CD4-positive, alpha-beta T cell (primary cell): ENCODE measurements at regions not wholly inside any gene's neighbourhood (a gene's known extent, or its start where the extent isn't known, plus 50 kb on each side); places are given as distances from the start of the nearest gene placed in this dataset.
"Not testable (repeated sequence)": the region's sequence is repeated elsewhere in the genome, so short reads cannot be mapped to it uniquely, and the experiment has no call there.

Source experiments
- ATAC-seq: fragments of 200-7000 bp; cut with Tn5 transposase; one replicate; pipeline ENCODE4 v1.10.0; 2022; ENCODE audit warnings: mild to moderate bottlenecking; ENCODE audit not compliant: poor library complexity
- CTCF ChIA-PET: fragments of 350-600 bp; sonication (Branson Sonifier 250); formaldehyde crosslinking; loops from one replicate; lab custom pipeline; 2021; ENCODE audit warnings: antibody characterized with exemption, inconsistent platforms; lab: Charles Lee
- POLR2A ChIA-PET: fragments of 350-600 bp; sonication (Branson Sonifier 250); formaldehyde crosslinking; loops from one replicate; lab custom pipeline; 2021; ENCODE audit warnings: antibody characterized with exemption, inconsistent platforms; lab: Charles Lee
- DNase-seq, 14 experiments: peaks; one replicate each; pipeline ENCODE4 v3.0.0-alpha.2; 2013 to 2020; ENCODE audit warnings: mixed read lengths in 2 of 14
- H3K27ac ChIP-seq, 2 donors: one replicate each; pipeline versions ENCODE4 v1.5.1 to v1.7.0; 2013; ENCODE audit warnings: low read length in 2 of 2, low read depth in 1 of 2, mild to moderate bottlenecking in 1 of 2
- H3K27me3 ChIP-seq, 2 experiments: 1 replicate in 1 of 2; 2 replicates in 1 of 2; pipeline versions ENCODE4 v1.6.1 to v1.7.0; 2013; ENCODE audit warnings: low read length in 2 of 2, control low read depth in 1 of 2, mild to moderate bottlenecking in 1 of 2, moderate library complexity in 1 of 2; ENCODE audit not compliant: insufficient read depth in 2 of 2, control insufficient read depth in 1 of 2
- H3K36me3 ChIP-seq: one replicate; pipeline ENCODE4 v1.6.1; 2013; ENCODE audit warnings: low read length, control low read depth; ENCODE audit not compliant: insufficient read depth
- H3K4me1 ChIP-seq: one replicate; pipeline ENCODE4 v1.6.1; 2013; ENCODE audit warnings: low read length, control low read depth; ENCODE audit not compliant: insufficient read depth
- H3K4me3 ChIP-seq: one replicate; pipeline ENCODE4 v1.5.1; 2013; ENCODE audit warnings: mild to moderate bottlenecking, low read length, moderate library complexity
- H3K9me3 ChIP-seq, 2 experiments: 1 replicate in 1 of 2; 2 replicates in 1 of 2; pipeline versions ENCODE4 v1.6.1 to v1.7.0; 2013; ENCODE audit warnings: low read length in 2 of 2, mild to moderate bottlenecking in 2 of 2, control low read depth in 1 of 2, moderate library complexity in 1 of 2; ENCODE audit not compliant: control insufficient read depth in 1 of 2, insufficient read depth in 1 of 2
- H3K27ac Mint-ChIP-seq: one replicate; pipeline ENCODE4 v1.8.0; 2020; ENCODE audit warnings: mixed read lengths
- H3K27me3 Mint-ChIP-seq: one replicate; pipeline ENCODE4 v1.8.0; 2021; ENCODE audit warnings: mixed read lengths
- H3K36me3 Mint-ChIP-seq: one replicate; pipeline ENCODE4 v1.8.0; 2021; ENCODE audit warnings: low read depth, mixed read lengths
- H3K4me1 Mint-ChIP-seq: one replicate; pipeline ENCODE4 v1.8.0; 2021; ENCODE audit warnings: low read depth, mixed read lengths
- H3K4me3 Mint-ChIP-seq: one replicate; pipeline ENCODE4 v1.8.0; 2020; ENCODE audit warnings: mild to moderate bottlenecking, mixed read lengths
- H3K9me3 Mint-ChIP-seq: one replicate; pipeline ENCODE4 v1.8.0; 2020; ENCODE audit warnings: mixed read lengths
- intact Hi-C, 2 experiments: fragments of 100-400 bp; cut with DNase I in 1 of 2; cut with micrococcal nuclease in 1 of 2; formaldehyde crosslinking; loops; one replicate each; pipeline versions ENCODE4 v1.15.1 to v1.9.0; 2023 to 2025; cut with DNase I, micrococcal nuclease
- TF ChIP-seq, protein P1 (sequence below): fragments of 200-600 bp; IDR thresholded peaks from one replicate; pipeline ENCODE4 v1.8.0; 2022; ENCODE audit warnings: antibody characterized with exemption, mild to moderate bottlenecking

DNA sequence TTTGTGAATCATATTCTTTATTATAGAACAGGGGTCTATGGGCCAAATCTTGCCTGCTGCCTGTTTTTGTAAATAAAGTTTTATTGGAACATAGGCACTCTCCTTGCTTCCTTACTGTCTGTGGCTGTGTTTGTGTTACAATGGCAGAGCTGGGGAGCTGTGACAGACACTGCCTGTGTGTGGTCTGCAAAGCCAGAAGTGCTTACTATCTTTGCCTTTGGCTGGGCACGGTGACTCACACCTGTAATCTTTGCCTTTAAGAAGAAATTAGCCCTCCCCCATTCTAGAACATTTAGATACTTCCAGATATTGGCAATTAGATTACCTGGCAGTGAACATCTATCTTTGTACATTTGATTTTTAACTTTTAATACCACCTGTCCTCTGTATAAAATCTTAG is 308.3 kb downstream of the FOXL1 start:
- Histone ChIP-seq H3K4me1 (no peaks in the 10 kb centered on the region), H3K9me3 (peaks cover 0 to 14% of the 10 kb centered on the region in 2 experiments), H3K27ac (no peak overlapping the region), H3K27me3 (no peaks in the 10 kb centered on the region), H3K4me3 (no peak overlapping the region), H3K36me3 (no peaks in the 10 kb centered on the region)
- no peaks in the 10 kb centered on the region for H3K9me3 Mint-ChIP-seq
- H3K27ac Mint-ChIP-seq, result no peak overlapping the region
- intact Hi-C loops, result no loop called here
- peaks cover 18% of the 10 kb centered on the region for H3K27me3 Mint-ChIP-seq
- H3K4me3 Mint-ChIP-seq, result no peak overlapping the region
- ATAC-seq, result no peak
- no peaks in the 10 kb centered on the region for H3K4me1 Mint-ChIP-seq
- TF ChIP-seq, protein P1, sequence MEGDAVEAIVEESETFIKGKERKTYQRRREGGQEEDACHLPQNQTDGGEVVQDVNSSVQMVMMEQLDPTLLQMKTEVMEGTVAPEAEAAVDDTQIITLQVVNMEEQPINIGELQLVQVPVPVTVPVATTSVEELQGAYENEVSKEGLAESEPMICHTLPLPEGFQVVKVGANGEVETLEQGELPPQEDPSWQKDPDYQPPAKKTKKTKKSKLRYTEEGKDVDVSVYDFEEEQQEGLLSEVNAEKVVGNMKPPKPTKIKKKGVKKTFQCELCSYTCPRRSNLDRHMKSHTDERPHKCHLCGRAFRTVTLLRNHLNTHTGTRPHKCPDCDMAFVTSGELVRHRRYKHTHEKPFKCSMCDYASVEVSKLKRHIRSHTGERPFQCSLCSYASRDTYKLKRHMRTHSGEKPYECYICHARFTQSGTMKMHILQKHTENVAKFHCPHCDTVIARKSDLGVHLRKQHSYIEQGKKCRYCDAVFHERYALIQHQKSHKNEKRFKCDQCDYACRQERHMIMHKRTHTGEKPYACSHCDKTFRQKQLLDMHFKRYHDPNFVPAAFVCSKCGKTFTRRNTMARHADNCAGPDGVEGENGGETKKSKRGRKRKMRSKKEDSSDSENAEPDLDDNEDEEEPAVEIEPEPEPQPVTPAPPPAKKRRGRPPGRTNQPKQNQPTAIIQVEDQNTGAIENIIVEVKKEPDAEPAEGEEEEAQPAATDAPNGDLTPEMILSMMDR, result no peak
- ChIA-PET CTCF (no interaction called here), POLR2A (no interaction called here)
- no peak for DNase-seq
- no peaks in the 10 kb centered on the region for H3K36me3 Mint-ChIP-seq

DNA sequence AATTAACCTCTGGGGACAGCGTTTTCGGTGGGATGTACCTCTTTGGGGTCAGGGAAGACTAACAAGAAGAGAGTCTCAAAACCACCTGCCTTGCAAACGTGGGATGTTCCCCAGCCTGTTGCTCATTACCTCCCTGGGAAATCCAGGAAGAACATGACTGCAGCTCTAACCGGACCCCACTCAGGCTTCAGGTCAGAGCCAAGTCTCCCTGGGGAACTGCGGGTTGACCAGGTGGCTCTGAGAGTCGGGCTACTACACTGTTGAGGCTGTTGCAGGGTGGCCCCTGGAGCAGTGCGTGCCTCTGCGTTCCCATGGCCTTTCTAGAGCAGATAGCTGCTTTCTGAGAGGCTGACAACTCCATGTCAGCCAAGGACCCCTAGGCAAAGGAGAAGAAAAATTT is 309.1 kb downstream of the FOXL1 start:
- Histone ChIP-seq H3K4me1 (no peaks in the 10 kb centered on the region), H3K4me3 (no peak overlapping the region), H3K9me3 (peaks cover 0 to 14% of the 10 kb centered on the region in 2 experiments), H3K27ac (no peak overlapping the region), H3K36me3 (no peaks in the 10 kb centered on the region), H3K27me3 (no peaks in the 10 kb centered on the region)
- TF ChIP-seq, protein P1, result no peak
- H3K27ac Mint-ChIP-seq, result no peak overlapping the region
- CTCF ChIA-PET, result no interaction called here
- no peak for ATAC-seq
- H3K4me3 Mint-ChIP-seq, result no peak overlapping the region
- H3K9me3 Mint-ChIP-seq, result no peaks in the 10 kb centered on the region
- H3K27me3 Mint-ChIP-seq, result peaks cover 12% of the 10 kb centered on the region
- H3K36me3 Mint-ChIP-seq, result no peaks in the 10 kb centered on the region
- no peaks in the 10 kb centered on the region for H3K4me1 Mint-ChIP-seq
- DNase-seq, result no peak
- POLR2A ChIA-PET, result no interaction called here
- intact Hi-C loops, result no loop called here

DNA sequence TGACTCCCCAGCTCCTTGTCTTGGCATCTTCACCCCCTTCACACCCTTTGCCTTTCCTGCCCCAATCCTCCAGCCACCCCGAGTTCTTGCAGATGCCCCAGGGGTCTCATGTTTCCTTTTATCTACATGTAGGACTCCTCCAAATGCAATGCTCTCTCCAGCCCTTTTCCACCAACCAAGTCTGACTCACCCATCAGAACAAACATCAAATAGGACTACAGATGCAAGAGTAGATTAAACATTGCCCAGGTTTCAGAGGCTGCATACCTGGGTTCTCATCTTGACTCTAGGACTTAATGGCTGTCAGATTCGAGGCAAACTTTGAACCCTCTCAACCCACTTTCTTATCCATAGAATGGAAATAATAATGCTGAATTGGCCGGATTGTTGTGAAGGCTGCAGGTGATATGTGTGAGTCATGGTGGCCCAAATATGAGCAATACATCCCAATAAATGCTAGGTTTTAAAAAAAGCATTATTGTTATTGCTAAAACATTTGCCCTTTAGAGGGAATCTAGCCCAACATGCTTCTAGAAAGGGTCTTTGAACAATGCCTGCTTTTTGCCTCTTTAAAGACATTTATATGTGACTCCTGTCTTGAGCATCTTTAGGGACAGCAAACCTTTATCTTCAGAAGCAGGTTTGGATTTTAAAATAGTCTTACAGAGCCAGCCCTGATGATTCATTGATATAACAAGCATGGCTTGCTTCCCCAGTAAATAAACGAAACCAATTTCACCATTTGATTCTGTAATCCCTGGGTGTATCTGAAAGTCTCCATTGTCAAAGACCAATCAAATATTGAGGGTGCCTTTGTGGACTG is 310.1 kb downstream of the FOXL1 start:
- H3K9me3 ChIP-seq, result peaks cover 0 to 14% of the 10 kb centered on the region in 2 experiments
- H3K9me3 Mint-ChIP-seq, result no peaks in the 10 kb centered on the region
- H3K4me3 Mint-ChIP-seq, result no peak overlapping the region
- no peaks in the 10 kb centered on the region for H3K4me1 Mint-ChIP-seq
- no peaks in the 10 kb centered on the region for H3K36me3 ChIP-seq
- intact Hi-C loops, result no loop called here
- H3K27ac Mint-ChIP-seq, result no peak overlapping the region
- peaks cover 4% of the 10 kb centered on the region for H3K27me3 Mint-ChIP-seq
- H3K27me3 ChIP-seq, result peaks cover 0 to 5% of the 10 kb centered on the region in 2 experiments
- POLR2A ChIA-PET, result no interaction called here
- DNase-seq (no peak), ATAC-seq (no peak)
- no peak overlapping the region for H3K27ac ChIP-seq
- CTCF ChIA-PET, result no interaction called here
- H3K4me1 ChIP-seq, result no peaks in the 10 kb centered on the region
- TF ChIP-seq, protein P1, result no peak
- no peak overlapping the region for H3K4me3 ChIP-seq
- H3K36me3 Mint-ChIP-seq, result no peaks in the 10 kb centered on the region

DNA sequence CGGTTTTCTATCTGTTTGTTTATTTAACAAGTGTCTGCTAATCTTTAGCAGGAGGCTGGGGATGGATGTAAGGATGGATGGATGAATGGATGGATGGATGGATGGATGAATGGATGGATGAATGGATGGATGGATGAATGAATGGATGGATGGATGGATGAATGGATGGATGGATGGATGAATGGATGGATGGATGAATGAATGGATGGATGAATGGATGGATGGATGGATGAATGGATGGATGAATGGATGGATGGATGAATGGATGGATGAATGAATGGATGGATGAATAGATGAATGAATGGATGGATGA is 310.7 kb downstream of the FOXL1 start:
- H3K27ac Mint-ChIP-seq, H3K9me3 Mint-ChIP-seq, DNase-seq, H3K27me3 ChIP-seq, intact Hi-C loops, H3K36me3 ChIP-seq, ATAC-seq, H3K27ac ChIP-seq, H3K4me3 Mint-ChIP-seq, H3K4me3 ChIP-seq, CTCF ChIA-PET, H3K4me1 ChIP-seq, H3K36me3 Mint-ChIP-seq, H3K27me3 Mint-ChIP-seq, H3K4me1 Mint-ChIP-seq, POLR2A ChIA-PET: not testable (repeated sequence)
- peaks cover 0 to 14% of the 10 kb centered on the region in 2 experiments for H3K9me3 ChIP-seq
